Prostate gland (tissue), 2 donors: ENCODE measurements at regions not wholly inside any gene's neighbourhood (a gene's known extent, or its start where the extent isn't known, plus 50 kb on each side); places are given as distances from the start of the nearest gene placed in this dataset.

Source experiments
- DNase-seq: peaks from one replicate; pipeline ENCODE4 v3.0.0-alpha.2; 2019; ENCODE audit warnings: low spot score
- H3K27ac ChIP-seq, 2 donors: fragments of 200-600 bp; sonication (generic); 2 replicates each; pipeline ENCODE4 v1.5.1; 2017 to 2019
- H3K27me3 ChIP-seq: fragments of 200-600 bp; sonication (generic); replicated peaks from 2 replicates; pipeline ENCODE4 v1.5.1; 2019; ENCODE audit not compliant: insufficient read depth
- H3K36me3 ChIP-seq, 2 donors: fragments of 200-600 bp; sonication (generic); 1 replicate in 1 of 2; 2 replicates in 1 of 2; pipeline versions ENCODE4 v1.5.1 to v1.8.1; 2017 to 2019
- H3K4me1 ChIP-seq: fragments of 200-600 bp; sonication (generic); replicated peaks from 2 replicates; pipeline ENCODE4 v1.5.1; 2019
- H3K4me3 ChIP-seq, 2 donors: fragments of 200-600 bp; sonication (generic); 2 replicates each; pipeline ENCODE4 v1.5.1; 2017 to 2019
- H3K9me3 ChIP-seq: fragments of 200-600 bp; sonication (generic); 2 replicates; pipeline ENCODE4 v1.5.1; 2017
- CTCF ChIP-seq, 4 experiments: fragments of 200-600 bp in 2 of 4; fragments of 450-650 bp in 2 of 4; sonication (generic) in 2 of 4; IDR thresholded peaks; 1 replicate in 3 of 4; 2 replicates in 1 of 4; pipeline ENCODE4 v1.5.1; 2016 to 2019; ENCODE audit warnings: antibody characterized with exemption in 4 of 4, mild to moderate bottlenecking in 2 of 4, moderate library complexity in 2 of 4
- POLR2A ChIP-seq: fragments of 450-650 bp; IDR thresholded peaks from one replicate; pipeline ENCODE4 v1.6.1; 2016; ENCODE audit warnings: antibody characterized with exemption, mild to moderate bottlenecking
- POLR2AphosphoS5 ChIP-seq: sonication (generic); formaldehyde crosslinking; IDR thresholded peaks from one replicate; pipeline ENCODE4 v1.6.1; 2017; ENCODE audit warnings: antibody characterized with exemption
- WGBS: methylation state at CpG from one replicate; pipeline ENCODE4 v1.1.5; 2018; 5-methylcytosine and 5-hydroxymethylcytosine counted together
- intact Hi-C: fragments of 100-400 bp; cut with DNase I; formaldehyde crosslinking; loops from one replicate; pipeline ENCODE4 v1.14.2; 2022

GRCh38 chr9:38214432-38214831 is 145.4 kb upstream of the SHB start:
- 69% methylated on average over 2 of the region's 2 CpGs for WGBS
- H3K27me3 ChIP-seq: no peaks in the 10 kb centered on the region
- intact Hi-C loops: loop anchor here (10.0 kb wide), 1 partner anchor 50 kb away; no protein-coding TSS in a partner anchor
- no peak for DNase-seq
- H3K36me3 ChIP-seq: no peaks in the 10 kb centered on the region
- no peak overlapping the region for H3K27ac ChIP-seq
- no peaks in the 10 kb centered on the region for H3K9me3 ChIP-seq
- TF ChIP-seq CTCF (IDR thresholded peaks at IDR 0.05) (no peak), POLR2A (no peak), POLR2AphosphoS5 (no peak)
- no peaks in the 10 kb centered on the region for H3K4me1 ChIP-seq
- no peak overlapping the region for H3K4me3 ChIP-seq

- H3K9me3 ChIP-seq: no peaks in the 10 kb centered on the region
- H3K27ac ChIP-seq: no peak overlapping the region
- TF ChIP-seq POLR2AphosphoS5 (no peak), POLR2A (no peak), CTCF (IDR thresholded peaks at IDR 0.05) (no peak)
- no peaks in the 10 kb centered on the region for H3K27me3 ChIP-seq
- H3K36me3 ChIP-seq: no peaks in the 10 kb centered on the region
- WGBS: 38% methylated on average over 2 of the region's 2 CpGs
- no peak for DNase-seq
- intact Hi-C loops: loop anchor here (10.0 kb wide), 1 partner anchor 49 kb away; no protein-coding TSS in a partner anchor
- H3K4me3 ChIP-seq: no peak overlapping the region
- H3K4me1 ChIP-seq: no peaks in the 10 kb centered on the region
These were observed 144.7 kb upstream of the SHB start for GRCh38 chr9:38213631-38214299.

GRCh38 chr9:38212016-38212415 is 143.0 kb upstream of the SHB start:
- 61% methylated on average over 4 of the region's 4 CpGs for WGBS

GRCh38 chr9:38211002-38211401 is 142.0 kb upstream of the SHB start:
- WGBS: 92% methylated on average over 1 of the region's 1 CpG
- Histone ChIP-seq H3K36me3 (no peaks in the 10 kb centered on the region), H3K27me3 (no peaks in the 10 kb centered on the region), H3K4me3 (no peak overlapping the region), H3K4me1 (no peaks in the 10 kb centered on the region), H3K27ac (no peak overlapping the region), H3K9me3 (no peaks in the 10 kb centered on the region)
- TF ChIP-seq CTCF (IDR thresholded peaks at IDR 0.05) (no peak), POLR2AphosphoS5 (no peak), POLR2A (no peak)
- intact Hi-C loops: loop anchor here (10.0 kb wide), 1 partner anchor 46 kb away; no protein-coding TSS in a partner anchor
- no peak for DNase-seq

More at GRCh38 chr9:38212016-38212415, 143.0 kb upstream of the SHB start:
- Histone ChIP-seq H3K27me3 (no peaks in the 10 kb centered on the region), H3K36me3 (no peaks in the 10 kb centered on the region), H3K4me1 (no peaks in the 10 kb centered on the region), H3K9me3 (no peaks in the 10 kb centered on the region), H3K27ac (no peak overlapping the region), H3K4me3 (no peak overlapping the region)
- TF ChIP-seq POLR2A: no peak
- no peak for TF ChIP-seq POLR2AphosphoS5
- no peak for TF ChIP-seq CTCF (IDR thresholded peaks at IDR 0.05)
- DNase-seq: no peak
- intact Hi-C loops: loop anchor here (10.0 kb wide), 1 partner anchor 47 kb away; no protein-coding TSS in a partner anchor
